ENCODE measurements at regions not wholly inside any gene's neighbourhood (a gene's known extent, or its start where the extent isn't known, plus 50 kb on each side); places are given as distances from the start of the nearest gene placed in this dataset.

GRCh38 chr14:51573607-51574006 lies 78.1 kb upstream of the FRMD6 start:
- TF ChIP-seq POLR2A (IDR thresholded peaks at IDR 0.05) (no peak), CTCF (IDR thresholded peaks at IDR 0.05) (no peak), POLR2AphosphoS5 (IDR thresholded peaks at IDR 0.05) (no peak)
